B cell (primary cell): ENCODE measurements at regions not wholly inside any gene's neighbourhood (a gene's known extent, or its start where the extent isn't known, plus 50 kb on each side); places are given as distances from the start of the nearest gene placed in this dataset.

Experiments
- ATAC-seq: fragments of 200-7000 bp; cut with Tn5 transposase; one replicate; pipeline ENCODE4 v1.10.0; 2021; ENCODE audit warnings: low read depth, mild to moderate bottlenecking, moderate number of reproducible peaks, moderate library complexity
- CTCF ChIA-PET: fragments of 350-600 bp; sonication (Branson Sonifier 250); formaldehyde crosslinking; loops from one replicate; lab custom pipeline; 2021; ENCODE audit warnings: antibody characterized with exemption, inconsistent platforms; lab: Charles Lee
- POLR2A ChIA-PET: fragments of 350-600 bp; sonication (Branson Sonifier 250); formaldehyde crosslinking; loops from one replicate; lab custom pipeline; 2021; ENCODE audit warnings: antibody characterized with exemption; lab: Charles Lee
- DNase-seq: peaks from one replicate; pipeline ENCODE4 v3.0.0; 2013
- H2AFZ ChIP-seq: 2 replicates; pipeline ENCODE4 v1.6.1; 2012; ENCODE audit warnings: mild to moderate bottlenecking, low read depth, low read length; ENCODE audit not compliant: insufficient read depth, poor library complexity, severe bottlenecking
- H3K27ac ChIP-seq, 2 donors: 1 replicate in 1 of 2; 2 replicates in 1 of 2; pipeline ENCODE4 v1.5.1; 2012 to 2013; ENCODE audit warnings: low read length in 2 of 2, mild to moderate bottlenecking in 2 of 2, moderate library complexity in 1 of 2
- H3K27me3 ChIP-seq, 4 experiments: fragments of 200-600 bp in 1 of 4; sonication (generic) in 1 of 4; replicated peaks in 1 of 4; 1 replicate in 2 of 4; 2 replicates in 2 of 4; pipeline versions ENCODE4 v1.6.1 to v1.7.0; 2013 to 2016; ENCODE audit warnings: low read length in 3 of 4, mild to moderate bottlenecking in 2 of 4, mixed read lengths in 1 of 4, moderate library complexity in 1 of 4; ENCODE audit not compliant: insufficient read depth in 4 of 4, control insufficient read depth in 3 of 4; ENCODE audit errors: control extremely low read depth in 1 of 4
- H3K36me3 ChIP-seq, 2 experiments: replicated peaks in 1 of 2; 1 replicate in 1 of 2; 2 replicates in 1 of 2; pipeline versions ENCODE4 v1.6.1 to v1.7.1; 2013; ENCODE audit warnings: low read length in 1 of 2; ENCODE audit not compliant: insufficient read depth in 2 of 2, control insufficient read depth in 1 of 2; ENCODE audit errors: control extremely low read depth in 1 of 2, extremely low read depth in 1 of 2
- H3K4me1 ChIP-seq, 2 donors: fragments of 200-600 bp in 1 of 2; sonication (generic) in 1 of 2; 1 replicate in 1 of 2; 2 replicates in 1 of 2; pipeline versions ENCODE4 v1.5.1 to v1.6.1; 2013 to 2017; ENCODE audit warnings: low read length in 2 of 2; ENCODE audit not compliant: control insufficient read depth in 2 of 2, insufficient read depth in 2 of 2
- H3K4me2 ChIP-seq: replicated peaks from 2 replicates; pipeline ENCODE3; 2012; ENCODE audit warnings: mild to moderate bottlenecking, low read depth, low read length; ENCODE audit not compliant: poor library complexity, severe bottlenecking
- H3K4me3 ChIP-seq, 5 experiments: fragments of 200-600 bp in 1 of 5; sonication (generic) in 1 of 5; 1 replicate in 3 of 5; 2 replicates in 2 of 5; pipeline versions ENCODE4 v1.5.1 to v1.7.0; 2011 to 2016; ENCODE audit warnings: low read length in 4 of 5, mild to moderate bottlenecking in 4 of 5, low read depth in 2 of 5, control low read depth in 1 of 5, moderate library complexity in 1 of 5; ENCODE audit not compliant: insufficient read depth in 1 of 5; ENCODE audit errors: control extremely low read depth in 1 of 5, extremely low read depth in 1 of 5
- H3K79me2 ChIP-seq: fragments of 200-600 bp; sonication (generic); one replicate; pipeline ENCODE4 v1.6.0; 2016; ENCODE audit warnings: low read length; ENCODE audit not compliant: control insufficient read depth, insufficient read depth
- H3K9ac ChIP-seq: fragments of 200-600 bp; sonication (generic); 2 replicates; pipeline ENCODE4 v1.6.1; 2017; ENCODE audit warnings: mild to moderate bottlenecking, low read length, moderate library complexity
- H3K9me3 ChIP-seq, 3 donors: one replicate each; pipeline versions ENCODE4 v1.6.1 to v1.7.1; 2013; ENCODE audit warnings: low read length in 2 of 3; ENCODE audit not compliant: control insufficient read depth in 2 of 3, insufficient read depth in 1 of 3; ENCODE audit errors: control extremely low read depth in 1 of 3
- H4K20me1 ChIP-seq: 2 replicates; pipeline ENCODE4 v1.6.0; 2012; ENCODE audit warnings: mild to moderate bottlenecking, low read length; ENCODE audit not compliant: insufficient read depth, control insufficient read depth, poor library complexity, severe bottlenecking
- H3K27ac Mint-ChIP-seq: one replicate; pipeline ENCODE4 v1.8.0; 2021; ENCODE audit warnings: mixed read lengths
- H3K27me3 Mint-ChIP-seq: one replicate; pipeline ENCODE4 v1.8.0; 2021; ENCODE audit warnings: mixed read lengths
- H3K4me1 Mint-ChIP-seq: one replicate; pipeline ENCODE4 v1.8.0; 2021; ENCODE audit warnings: mixed read lengths
- H3K4me3 Mint-ChIP-seq: one replicate; pipeline ENCODE4 v1.8.0; 2021; ENCODE audit warnings: mixed read lengths
- H3K9me3 Mint-ChIP-seq: one replicate; pipeline ENCODE4 v1.8.0; 2022; ENCODE audit warnings: mixed read lengths; ENCODE audit not compliant: insufficient read depth
- EZH2 ChIP-seq: IDR thresholded peaks from 2 replicates; pipeline ENCODE4 v1.6.1; 2012; ENCODE audit warnings: borderline replicate concordance, low read depth, mild to moderate bottlenecking, moderate library complexity, low read length; ENCODE audit not compliant: insufficient read depth, poor library complexity, severe bottlenecking
- WGBS: methylation state at CpG from one replicate; pipeline ENCODE4 v1.1.5; 2013; ENCODE audit warnings: missing lambda C conversion rate; ENCODE audit not compliant: insufficient coverage; 5-methylcytosine and 5-hydroxymethylcytosine counted together
- intact Hi-C: fragments of 100-400 bp; cut with micrococcal nuclease; formaldehyde crosslinking; loops from one replicate; pipeline ENCODE4 v1.10.0; 2022
- TF ChIP-seq, protein P1 (sequence below): fragments of 200-600 bp; IDR thresholded peaks from one replicate; pipeline ENCODE4 v1.8.0; 2022; ENCODE audit warnings: antibody characterized with exemption, mild to moderate bottlenecking

DNA sequence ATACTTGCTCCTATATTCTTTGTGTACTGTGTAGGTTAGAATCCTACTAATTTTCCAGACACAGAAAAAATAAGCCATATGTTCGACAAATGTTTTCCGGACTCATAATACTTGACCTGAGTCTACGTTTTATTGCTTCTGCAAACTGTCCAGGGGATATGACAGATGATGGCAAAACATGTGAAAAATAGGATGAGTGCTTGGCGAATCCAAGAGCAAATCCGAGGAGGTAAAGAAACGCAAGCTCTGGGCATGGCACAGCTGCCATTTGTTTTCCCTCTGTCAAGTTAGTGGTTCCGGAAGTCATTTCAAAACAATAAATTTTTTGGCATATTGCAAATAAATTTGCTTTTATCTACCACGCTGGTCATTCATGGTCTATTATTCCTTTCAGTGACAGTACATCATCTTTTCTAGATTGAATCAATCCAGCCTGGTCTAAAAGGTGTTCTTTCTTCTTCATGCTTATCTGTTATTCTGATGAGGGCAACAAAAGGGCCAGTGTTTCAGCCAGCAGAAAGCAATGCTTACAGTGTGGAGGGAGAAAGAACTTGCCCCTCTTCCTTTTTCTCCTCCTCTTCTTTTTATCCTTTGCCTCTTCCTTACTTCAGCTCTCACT lies 476.1 kb upstream of the SOX11 start:
- Mint-ChIP-seq H3K4me3 (no peak overlapping the region), H3K27ac (no peak overlapping the region), H3K9me3 (peaks cover 4% of the 10 kb centered on the region), H3K4me1 (no peaks in the 10 kb centered on the region), H3K27me3 (no peaks in the 10 kb centered on the region)
- ChIA-PET CTCF (no interaction called here), POLR2A (no interaction called here)
- no peaks in the 10 kb centered on the region for H3K79me2 ChIP-seq
- peaks cover 0 to 10% (median 0%) of the 10 kb centered on the region in 3 donors for H3K9me3 ChIP-seq
- H3K4me2 ChIP-seq, result no peak overlapping the region
- H3K27ac ChIP-seq, result no peak overlapping the region
- no peak for ATAC-seq
- WGBS, result 95% methylated on average over 6 of the region's 8 CpGs
- no peak overlapping the region for H3K9ac ChIP-seq
- H3K36me3 ChIP-seq, result no peaks in the 10 kb centered on the region
- no peaks in the 10 kb centered on the region for H3K27me3 ChIP-seq
- no peak for TF ChIP-seq EZH2
- TF ChIP-seq, protein P1, sequence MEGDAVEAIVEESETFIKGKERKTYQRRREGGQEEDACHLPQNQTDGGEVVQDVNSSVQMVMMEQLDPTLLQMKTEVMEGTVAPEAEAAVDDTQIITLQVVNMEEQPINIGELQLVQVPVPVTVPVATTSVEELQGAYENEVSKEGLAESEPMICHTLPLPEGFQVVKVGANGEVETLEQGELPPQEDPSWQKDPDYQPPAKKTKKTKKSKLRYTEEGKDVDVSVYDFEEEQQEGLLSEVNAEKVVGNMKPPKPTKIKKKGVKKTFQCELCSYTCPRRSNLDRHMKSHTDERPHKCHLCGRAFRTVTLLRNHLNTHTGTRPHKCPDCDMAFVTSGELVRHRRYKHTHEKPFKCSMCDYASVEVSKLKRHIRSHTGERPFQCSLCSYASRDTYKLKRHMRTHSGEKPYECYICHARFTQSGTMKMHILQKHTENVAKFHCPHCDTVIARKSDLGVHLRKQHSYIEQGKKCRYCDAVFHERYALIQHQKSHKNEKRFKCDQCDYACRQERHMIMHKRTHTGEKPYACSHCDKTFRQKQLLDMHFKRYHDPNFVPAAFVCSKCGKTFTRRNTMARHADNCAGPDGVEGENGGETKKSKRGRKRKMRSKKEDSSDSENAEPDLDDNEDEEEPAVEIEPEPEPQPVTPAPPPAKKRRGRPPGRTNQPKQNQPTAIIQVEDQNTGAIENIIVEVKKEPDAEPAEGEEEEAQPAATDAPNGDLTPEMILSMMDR, result no peak
- H2AFZ ChIP-seq, result no peak overlapping the region
- no peak for DNase-seq
- no peaks in the 10 kb centered on the region for H4K20me1 ChIP-seq
- no peak overlapping the region for H3K4me3 ChIP-seq
- no peaks in the 10 kb centered on the region for H3K4me1 ChIP-seq
- intact Hi-C loops, result no loop called here

- H3K36me3 ChIP-seq, result no peaks in the 10 kb centered on the region
- WGBS, result 100% methylated on average over 1 of the region's 4 CpGs
- no peak overlapping the region for H3K27ac Mint-ChIP-seq
- DNase-seq, result no peak
- H3K4me3 ChIP-seq, result no peak overlapping the region
- ChIA-PET CTCF (no interaction called here), POLR2A (no interaction called here)
- no peaks in the 10 kb centered on the region for H3K27me3 ChIP-seq
- no peaks in the 10 kb centered on the region for H3K9me3 Mint-ChIP-seq
- ATAC-seq, result no peak
- no peak overlapping the region for H3K9ac ChIP-seq
- TF ChIP-seq, protein P1, result no peak
- TF ChIP-seq EZH2, result no peak
- H4K20me1 ChIP-seq, result no peaks in the 10 kb centered on the region
- H3K9me3 ChIP-seq, result peaks cover 0 to 2% (median 0%) of the 10 kb centered on the region in 3 donors
- H3K27ac ChIP-seq, result no peak overlapping the region
- intact Hi-C loops, result no loop called here
- no peaks in the 10 kb centered on the region for H3K27me3 Mint-ChIP-seq
- H2AFZ ChIP-seq, result no peak overlapping the region
- no peaks in the 10 kb centered on the region for H3K4me1 ChIP-seq
- H3K4me1 Mint-ChIP-seq, result no peaks in the 10 kb centered on the region
- no peaks in the 10 kb centered on the region for H3K79me2 ChIP-seq
- H3K4me2 ChIP-seq, result no peak overlapping the region
- H3K4me3 Mint-ChIP-seq, result no peak overlapping the region
Observed at GRCh38 chr2:5227062-5227699, 465.0 kb upstream of the SOX11 start.
